ENCODE measurements at regions not wholly inside any gene's neighbourhood (a gene's known extent, or its start where the extent isn't known, plus 50 kb on each side); places are given as distances from the start of the nearest gene placed in this dataset.

DNA sequence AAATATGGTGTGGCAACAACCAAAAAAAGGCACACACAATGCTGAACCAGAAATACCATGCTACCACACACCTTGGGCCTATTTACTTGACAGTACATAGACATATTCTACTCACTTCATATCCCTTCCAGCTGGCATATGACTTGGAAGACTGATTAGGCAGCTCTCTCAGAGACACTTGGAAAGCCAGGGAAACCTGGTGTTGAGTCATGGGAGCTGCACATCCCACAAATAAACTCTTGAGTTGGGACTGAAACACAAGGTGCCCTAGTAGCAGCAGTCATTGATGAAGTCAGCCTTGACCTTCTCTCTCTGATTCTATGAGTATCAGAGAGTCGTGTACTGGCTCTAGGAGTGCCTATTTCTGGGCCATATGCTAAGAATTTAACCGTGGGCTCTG, 776.6 kb upstream of the LCORL start:
- TF ChIP-seq TEAD4 (IDR thresholded peaks at IDR 0.05; ENCODE audit: borderline replicate concordance, insufficient read depth) (no peak), GATA2 (CRISPR knock-in tag; IDR thresholded peaks at IDR 0.05) (no peak), POLR2AphosphoS5 (IDR thresholded peaks at IDR 0.05; ENCODE audit: low read depth, low read length) (no peak), TAF1 (IDR thresholded peaks at IDR 0.05; ENCODE audit: borderline replicate concordance, low read depth, low read length) (no peak)
- TF ChIP-seq, protein P1, sequence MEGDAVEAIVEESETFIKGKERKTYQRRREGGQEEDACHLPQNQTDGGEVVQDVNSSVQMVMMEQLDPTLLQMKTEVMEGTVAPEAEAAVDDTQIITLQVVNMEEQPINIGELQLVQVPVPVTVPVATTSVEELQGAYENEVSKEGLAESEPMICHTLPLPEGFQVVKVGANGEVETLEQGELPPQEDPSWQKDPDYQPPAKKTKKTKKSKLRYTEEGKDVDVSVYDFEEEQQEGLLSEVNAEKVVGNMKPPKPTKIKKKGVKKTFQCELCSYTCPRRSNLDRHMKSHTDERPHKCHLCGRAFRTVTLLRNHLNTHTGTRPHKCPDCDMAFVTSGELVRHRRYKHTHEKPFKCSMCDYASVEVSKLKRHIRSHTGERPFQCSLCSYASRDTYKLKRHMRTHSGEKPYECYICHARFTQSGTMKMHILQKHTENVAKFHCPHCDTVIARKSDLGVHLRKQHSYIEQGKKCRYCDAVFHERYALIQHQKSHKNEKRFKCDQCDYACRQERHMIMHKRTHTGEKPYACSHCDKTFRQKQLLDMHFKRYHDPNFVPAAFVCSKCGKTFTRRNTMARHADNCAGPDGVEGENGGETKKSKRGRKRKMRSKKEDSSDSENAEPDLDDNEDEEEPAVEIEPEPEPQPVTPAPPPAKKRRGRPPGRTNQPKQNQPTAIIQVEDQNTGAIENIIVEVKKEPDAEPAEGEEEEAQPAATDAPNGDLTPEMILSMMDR (IDR thresholded peaks at IDR 0.05), result no peak
- no peaks in the 10 kb centered on the region for H3K36me3 ChIP-seq (replicated peaks in 1 of 2; ENCODE audit: control insufficient read depth in 1 of 2, insufficient read depth in 2 of 2, low read length in 1 of 2)
- H3F3A ChIP-seq (replicated peaks; ENCODE audit: insufficient read depth), result no peaks in the 10 kb centered on the region
- H2AFZ ChIP-seq (ENCODE audit: low read depth), result no peak overlapping the region
- H3K9ac ChIP-seq, result no peak overlapping the region
- POLR2A ChIA-PET, result no interaction called here
- H3K9me2 ChIP-seq, result no peaks in the 10 kb centered on the region
- no peaks in the 10 kb centered on the region for H3K79me2 ChIP-seq (ENCODE audit: insufficient read depth)
- H3K4me2 ChIP-seq, result no peak overlapping the region
- no peaks in the 10 kb centered on the region for H3K27me3 ChIP-seq (ENCODE audit: insufficient read depth)
- no peak overlapping the region for H3K4me3 ChIP-seq (ENCODE audit: low read depth in 2 of 2, low read length in 1 of 2)
- CTCF ChIA-PET, result interaction anchor here (1.2 kb wide), 1 partner anchor 14 kb away, joined by 3 read pairs; no protein-coding TSS in a partner anchor
- H3K9me3 ChIP-seq, result no peaks in the 10 kb centered on the region
- no peaks in the 10 kb centered on the region for H3K4me1 ChIP-seq (ENCODE audit: control insufficient read depth in 1 of 2, insufficient read depth in 2 of 2, low read depth in 1 of 2, low read length in 1 of 2)
- WGBS (ENCODE audit: low lambda C conversion rate), result 5% methylated on average over 2 of the region's 2 CpGs
- H4K20me1 ChIP-seq (ENCODE audit: insufficient read depth), result no peaks in the 10 kb centered on the region
- DNase-seq, result no peak
- H3K27ac ChIP-seq (ENCODE audit: low read depth in 2 of 2, low read length in 1 of 2), result no peak overlapping the region

DNA sequence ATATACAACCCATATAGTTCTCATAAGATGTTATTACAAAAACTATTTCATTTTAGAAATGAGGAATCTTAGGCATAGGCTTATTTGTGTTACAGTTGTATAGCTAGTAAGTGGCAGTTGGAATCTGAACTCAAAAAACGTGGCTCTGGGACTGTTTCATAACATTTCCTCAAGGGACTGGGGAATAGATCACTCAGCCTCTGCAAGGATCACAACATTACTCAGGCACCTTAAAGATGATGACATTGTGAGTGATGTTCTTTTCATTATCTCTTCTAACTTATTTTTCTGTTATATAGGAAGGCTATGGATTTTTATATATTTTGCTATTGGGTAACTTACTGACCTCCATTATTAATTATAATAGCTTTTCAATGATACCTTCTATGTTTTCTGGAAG, 774.2 kb upstream of the LCORL start:
- Histone ChIP-seq H3K36me3 (replicated peaks in 1 of 2; ENCODE audit: control insufficient read depth in 1 of 2, insufficient read depth in 2 of 2, low read length in 1 of 2) (no peaks in the 10 kb centered on the region), H3K4me3 (ENCODE audit: low read depth in 2 of 2, low read length in 1 of 2) (no peak overlapping the region), H3F3A (replicated peaks; ENCODE audit: insufficient read depth) (no peaks in the 10 kb centered on the region), H3K4me2 (no peak overlapping the region), H3K79me2 (ENCODE audit: insufficient read depth) (no peaks in the 10 kb centered on the region), H3K4me1 (ENCODE audit: control insufficient read depth in 1 of 2, insufficient read depth in 2 of 2, low read depth in 1 of 2, low read length in 1 of 2) (no peaks in the 10 kb centered on the region), H4K20me1 (ENCODE audit: insufficient read depth) (no peaks in the 10 kb centered on the region), H3K27me3 (ENCODE audit: insufficient read depth) (no peaks in the 10 kb centered on the region), H3K9me3 (no peaks in the 10 kb centered on the region), H3K9ac (no peak overlapping the region), H2AFZ (ENCODE audit: low read depth) (no peak overlapping the region), H3K9me2 (no peaks in the 10 kb centered on the region), H3K27ac (ENCODE audit: low read depth in 2 of 2, low read length in 1 of 2) (no peak overlapping the region)
- DNase-seq, result no peak
- ChIA-PET CTCF (no interaction called here), POLR2A (interaction anchor here (0.6 kb wide), 1 partner anchor 110 kb away, joined by 3 read pairs; no protein-coding TSS in a partner anchor)
- TF ChIP-seq FOSL2 (IDR thresholded peaks at IDR 0.05; ENCODE audit: borderline replicate concordance, low read depth) (no peak), EZH2phosphoT487 (IDR thresholded peaks at IDR 0.05; ENCODE audit: borderline replicate concordance, low read depth) (no peak), POLR2AphosphoS5 (IDR thresholded peaks at IDR 0.05; ENCODE audit: low read depth, low read length) (no peak), RFX5 (IDR thresholded peaks at IDR 0.05; ENCODE audit: low read length) (no peak), ELF1 (IDR thresholded peaks at IDR 0.05) (no peak), SIN3A (IDR thresholded peaks at IDR 0.05; ENCODE audit: borderline replicate concordance, low read depth, low read length) (no peak), EP300 (IDR thresholded peaks at IDR 0.05; ENCODE audit: borderline replicate concordance in 1 of 2, low read depth in 1 of 2, low read length in 1 of 2) (no peak), GATA2 (CRISPR knock-in tag; IDR thresholded peaks at IDR 0.05) (no peak), RAD21 (IDR thresholded peaks at IDR 0.05; ENCODE audit: low read length) (no peak), NRF1 (IDR thresholded peaks at IDR 0.05; ENCODE audit: low read depth, low read length) (no peak), NFIC (IDR thresholded peaks at IDR 0.05; ENCODE audit: borderline replicate concordance) (no peak), GABPA (IDR thresholded peaks at IDR 0.05; ENCODE audit: low read depth) (no peak)
- TF ChIP-seq, protein P2, sequence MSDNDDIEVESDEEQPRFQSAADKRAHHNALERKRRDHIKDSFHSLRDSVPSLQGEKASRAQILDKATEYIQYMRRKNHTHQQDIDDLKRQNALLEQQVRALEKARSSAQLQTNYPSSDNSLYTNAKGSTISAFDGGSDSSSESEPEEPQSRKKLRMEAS (IDR thresholded peaks at IDR 0.05; ENCODE audit: low read depth), result no peak
- TF ChIP-seq, protein P3, sequence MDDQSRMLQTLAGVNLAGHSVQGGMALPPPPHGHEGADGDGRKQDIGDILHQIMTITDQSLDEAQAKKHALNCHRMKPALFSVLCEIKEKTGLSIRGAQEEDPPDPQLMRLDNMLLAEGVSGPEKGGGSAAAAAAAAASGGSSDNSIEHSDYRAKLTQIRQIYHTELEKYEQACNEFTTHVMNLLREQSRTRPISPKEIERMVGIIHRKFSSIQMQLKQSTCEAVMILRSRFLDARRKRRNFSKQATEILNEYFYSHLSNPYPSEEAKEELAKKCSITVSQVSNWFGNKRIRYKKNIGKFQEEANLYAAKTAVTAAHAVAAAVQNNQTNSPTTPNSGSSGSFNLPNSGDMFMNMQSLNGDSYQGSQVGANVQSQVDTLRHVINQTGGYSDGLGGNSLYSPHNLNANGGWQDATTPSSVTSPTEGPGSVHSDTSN (IDR thresholded peaks at IDR 0.05), result no peak
- TF ChIP-seq, protein P4, sequence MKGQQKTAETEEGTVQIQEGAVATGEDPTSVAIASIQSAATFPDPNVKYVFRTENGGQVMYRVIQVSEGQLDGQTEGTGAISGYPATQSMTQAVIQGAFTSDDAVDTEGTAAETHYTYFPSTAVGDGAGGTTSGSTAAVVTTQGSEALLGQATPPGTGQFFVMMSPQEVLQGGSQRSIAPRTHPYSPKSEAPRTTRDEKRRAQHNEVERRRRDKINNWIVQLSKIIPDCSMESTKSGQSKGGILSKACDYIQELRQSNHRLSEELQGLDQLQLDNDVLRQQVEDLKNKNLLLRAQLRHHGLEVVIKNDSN (IDR thresholded peaks at IDR 0.05; ENCODE audit: borderline replicate concordance, low read depth), result no peak
- TF ChIP-seq, protein P1 (IDR thresholded peaks at IDR 0.05), result no peak
- TF ChIP-seq, protein P5, sequence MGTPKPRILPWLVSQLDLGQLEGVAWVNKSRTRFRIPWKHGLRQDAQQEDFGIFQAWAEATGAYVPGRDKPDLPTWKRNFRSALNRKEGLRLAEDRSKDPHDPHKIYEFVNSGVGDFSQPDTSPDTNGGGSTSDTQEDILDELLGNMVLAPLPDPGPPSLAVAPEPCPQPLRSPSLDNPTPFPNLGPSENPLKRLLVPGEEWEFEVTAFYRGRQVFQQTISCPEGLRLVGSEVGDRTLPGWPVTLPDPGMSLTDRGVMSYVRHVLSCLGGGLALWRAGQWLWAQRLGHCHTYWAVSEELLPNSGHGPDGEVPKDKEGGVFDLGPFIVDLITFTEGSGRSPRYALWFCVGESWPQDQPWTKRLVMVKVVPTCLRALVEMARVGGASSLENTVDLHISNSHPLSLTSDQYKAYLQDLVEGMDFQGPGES (IDR thresholded peaks at IDR 0.05; ENCODE audit: low read depth, low read length), result no peak
- 0% methylated on average over 1 of the region's 1 CpG for WGBS (ENCODE audit: low lambda C conversion rate)

All from SK-N-SH (cell line).